Suprapubic skin (tissue), 4 donors: ENCODE measurements at regions not wholly inside any gene's neighbourhood (a gene's known extent, or its start where the extent isn't known, plus 50 kb on each side); places are given as distances from the start of the nearest gene placed in this dataset.

Experiments used
- CTCF ChIP-seq, 2 donors: fragments of 200-600 bp in 1 of 2; fragments of 450-650 bp in 1 of 2; sonication (generic) in 1 of 2; IDR thresholded peaks; one replicate each; pipeline ENCODE4 v1.5.1; 2016 to 2019; ENCODE audit warnings: antibody characterized with exemption in 2 of 2, mild to moderate bottlenecking in 1 of 2, moderate library complexity in 1 of 2
- EP300 ChIP-seq: sonication (generic); formaldehyde crosslinking; IDR thresholded peaks from one replicate; pipeline ENCODE4 v1.6.1; 2017; ENCODE audit warnings: antibody characterized with exemption
- POLR2A ChIP-seq, 2 donors: fragments of 450-650 bp; IDR thresholded peaks; one replicate each; pipeline ENCODE4 v1.6.1; 2017; ENCODE audit warnings: antibody characterized with exemption in 2 of 2, mild to moderate bottlenecking in 2 of 2, moderate library complexity in 2 of 2
- POLR2AphosphoS5 ChIP-seq, 3 donors: sonication (generic); formaldehyde crosslinking; IDR thresholded peaks; one replicate each; pipeline ENCODE4 v1.6.1; 2017; ENCODE audit warnings: antibody characterized with exemption in 3 of 3

DNA sequence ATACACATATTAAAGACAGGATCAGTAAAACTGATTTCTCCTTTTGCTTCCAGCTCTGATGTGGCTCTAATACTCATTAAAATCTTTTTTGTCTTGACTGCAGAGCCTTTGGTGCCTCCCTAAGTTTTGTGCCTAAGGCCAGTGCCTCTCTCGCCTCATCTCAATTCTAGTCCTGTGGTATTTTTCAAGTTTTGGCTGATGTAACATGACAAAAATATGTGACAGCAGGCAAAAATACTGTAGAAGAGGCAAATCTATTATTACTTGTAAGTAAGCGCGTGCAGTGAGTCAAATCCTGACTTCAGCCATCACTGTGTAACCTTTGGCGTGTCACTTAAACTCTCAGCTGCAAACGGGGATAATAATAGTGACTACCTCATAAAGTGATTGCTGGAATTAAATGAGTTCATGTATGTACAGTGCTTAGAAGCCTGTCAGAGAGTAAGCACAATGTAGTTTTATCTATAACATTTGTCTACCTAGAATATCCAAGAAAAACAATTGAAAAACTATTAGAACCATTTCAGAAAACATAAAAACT is 74.0 kb downstream of the MAB21L3 start:
- TF ChIP-seq POLR2A (IDR thresholded peaks at IDR 0.05) (no peak), CTCF (IDR thresholded peaks at IDR 0.05) (no peak), EP300 (no peak), POLR2AphosphoS5 (IDR thresholded peaks at IDR 0.05) (no peak)
